Gastrocnemius medialis (tissue), 4 donors: ENCODE measurements at regions not wholly inside any gene's neighbourhood (a gene's known extent, or its start where the extent isn't known, plus 50 kb on each side); places are given as distances from the start of the nearest gene placed in this dataset.

ENCODE experiments used
- CTCF ChIP-seq, 5 experiments: fragments of 450-650 bp in 3 of 5; fragments of 200-600 bp in 2 of 5; sonication (generic) in 2 of 5; IDR thresholded peaks in 4 of 5; conservative IDR thresholded peaks in 1 of 5; 1 replicate in 4 of 5; 2 replicates in 1 of 5; pipeline ENCODE4 v1.5.1; 2016 to 2019; ENCODE audit warnings: antibody characterized with exemption in 5 of 5, mild to moderate bottlenecking in 3 of 5, moderate library complexity in 3 of 5
- POLR2A ChIP-seq, 2 donors: fragments of 450-650 bp; IDR thresholded peaks; one replicate each; pipeline ENCODE4 v1.6.1; 2017; ENCODE audit warnings: antibody characterized with exemption in 2 of 2, mild to moderate bottlenecking in 2 of 2, moderate library complexity in 2 of 2

GRCh38 chr12:77323788-77324415, 258.5 kb upstream of the E2F7 start:
- TF ChIP-seq CTCF (IDR thresholded peaks at IDR 0.05 in 4 of 5, conservative IDR thresholded peaks at IDR 0.05 in 1 of 5) (no peak), POLR2A (IDR thresholded peaks at IDR 0.05) (no peak)
